Posterior cingulate gyrus (tissue), 11 donors: ENCODE measurements at regions not wholly inside any gene's neighbourhood (a gene's known extent, or its start where the extent isn't known, plus 50 kb on each side); places are given as distances from the start of the nearest gene placed in this dataset.
"Not testable (repeated sequence)": the region's sequence is repeated elsewhere in the genome, so short reads cannot be mapped to it uniquely, and the experiment has no call there.

ENCODE experiments used
- DNase-seq, 10 donors: peaks; one replicate each; pipeline versions ENCODE4 v3.0.0 to v3.0.0-alpha.2; 2020 to 2021; ENCODE audit warnings: mixed read lengths in 3 of 10
- intact Hi-C: fragments of 100-400 bp; cut with DNase I; formaldehyde crosslinking; loops from one replicate; pipeline ENCODE4 v1.15.1; 2023

GRCh38 chr1:143714913-143715312 is 256.9 kb downstream of the FAM72C start:
- intact Hi-C loops, DNase-seq: not testable (repeated sequence)

- peak in 1 of 10 donors; percentile 60 for DNase-seq
- intact Hi-C loops: not testable (repeated sequence)
Measured at GRCh38 chr1:143709606-143710259, 262.1 kb downstream of the FAM72C start.

- DNase-seq: peak in 1 of 10 donors; percentile 76
- intact Hi-C loops: not testable (repeated sequence)
Measured at GRCh38 chr1:143702739-143703138, 269.0 kb downstream of the FAM72C start.

- no peak for DNase-seq
- intact Hi-C loops: no loop called here
Measured at GRCh38 chr1:143699731-143700130, 272.1 kb downstream of the FAM72C start.

GRCh38 chr1:143699115-143699514 is 272.7 kb downstream of the FAM72C start:
- no peak for DNase-seq
- intact Hi-C loops: no loop called here

- intact Hi-C loops: no loop called here
- peak in 1 of 10 donors; percentile 75 for DNase-seq
Measured at GRCh38 chr1:143698016-143698415, 273.8 kb downstream of the FAM72C start.

GRCh38 chr1:143694085-143694484 is 277.7 kb downstream of the FAM72C start:
- no peak for DNase-seq
- intact Hi-C loops: no loop called here

- DNase-seq: peak in 1 of 10 donors; percentile 62
- intact Hi-C loops: no loop called here
Measured at GRCh38 chr1:143691971-143692529, 279.7 kb downstream of the FAM72C start.

- intact Hi-C loops: no loop called here
- DNase-seq: no peak
Measured at GRCh38 chr1:143691400-143691891, 280.3 kb downstream of the FAM72C start.

- intact Hi-C loops: no loop called here
- DNase-seq: no peak
Measured at GRCh38 chr1:143689781-143690180, 282.0 kb downstream of the FAM72C start.

- no peak for DNase-seq
- intact Hi-C loops: no loop called here
Measured at GRCh38 chr1:143680304-143680703, 291.5 kb downstream of the FAM72C start.

- DNase-seq: no peak
- intact Hi-C loops: no loop called here
Measured at GRCh38 chr1:143672983-143673382, 298.8 kb downstream of the FAM72C start.

GRCh38 chr1:143667730-143668129 is 304.1 kb downstream of the FAM72C start:
- intact Hi-C loops: no loop called here
- DNase-seq: no peak

- no peak for DNase-seq
- intact Hi-C loops: no loop called here
Measured at GRCh38 chr1:143666851-143667250, 304.9 kb downstream of the FAM72C start.

- intact Hi-C loops: no loop called here
- no peak for DNase-seq
Measured at GRCh38 chr1:143665606-143666005, 306.2 kb downstream of the FAM72C start.

- DNase-seq, intact Hi-C loops: not testable (repeated sequence)
Measured at GRCh38 chr1:143663056-143663455, 308.7 kb downstream of the FAM72C start.

- no peak for DNase-seq
- intact Hi-C loops: no loop called here
Measured at GRCh38 chr1:143661418-143662101, 310.2 kb downstream of the FAM72C start.

GRCh38 chr1:143660354-143660941 is 311.3 kb downstream of the FAM72C start:
- intact Hi-C loops: no loop called here
- peak in 1 of 10 donors; percentile 63 for DNase-seq

GRCh38 chr1:143653429-143653802 is 318.4 kb downstream of the FAM72C start:
- intact Hi-C loops: no loop called here
- DNase-seq: no peak

GRCh38 chr1:143652744-143653428 is 318.9 kb downstream of the FAM72C start:
- intact Hi-C loops: no loop called here
- no peak for DNase-seq

- DNase-seq: no peak
- intact Hi-C loops: no loop called here
Measured at GRCh38 chr1:143652187-143652586, 319.6 kb downstream of the FAM72C start.
